WI38 (cell line): ENCODE measurements at regions not wholly inside any gene's neighbourhood (a gene's known extent, or its start where the extent isn't known, plus 50 kb on each side); places are given as distances from the start of the nearest gene placed in this dataset.

Experiments used
- H3K4me3 ChIP-seq: 2 replicates; pipeline ENCODE4 v1.5.1; 2011; ENCODE audit warnings: low read depth, mild to moderate bottlenecking, control low read depth, low read length
- TF ChIP-seq, protein P1 (sequence below): IDR thresholded peaks from 2 replicates; pipeline ENCODE4 v1.5.1; 2012; ENCODE audit warnings: low read depth, mild to moderate bottlenecking, control low read depth, low read length

- H3K4me3 ChIP-seq = no peak overlapping the region
- TF ChIP-seq, protein P1, sequence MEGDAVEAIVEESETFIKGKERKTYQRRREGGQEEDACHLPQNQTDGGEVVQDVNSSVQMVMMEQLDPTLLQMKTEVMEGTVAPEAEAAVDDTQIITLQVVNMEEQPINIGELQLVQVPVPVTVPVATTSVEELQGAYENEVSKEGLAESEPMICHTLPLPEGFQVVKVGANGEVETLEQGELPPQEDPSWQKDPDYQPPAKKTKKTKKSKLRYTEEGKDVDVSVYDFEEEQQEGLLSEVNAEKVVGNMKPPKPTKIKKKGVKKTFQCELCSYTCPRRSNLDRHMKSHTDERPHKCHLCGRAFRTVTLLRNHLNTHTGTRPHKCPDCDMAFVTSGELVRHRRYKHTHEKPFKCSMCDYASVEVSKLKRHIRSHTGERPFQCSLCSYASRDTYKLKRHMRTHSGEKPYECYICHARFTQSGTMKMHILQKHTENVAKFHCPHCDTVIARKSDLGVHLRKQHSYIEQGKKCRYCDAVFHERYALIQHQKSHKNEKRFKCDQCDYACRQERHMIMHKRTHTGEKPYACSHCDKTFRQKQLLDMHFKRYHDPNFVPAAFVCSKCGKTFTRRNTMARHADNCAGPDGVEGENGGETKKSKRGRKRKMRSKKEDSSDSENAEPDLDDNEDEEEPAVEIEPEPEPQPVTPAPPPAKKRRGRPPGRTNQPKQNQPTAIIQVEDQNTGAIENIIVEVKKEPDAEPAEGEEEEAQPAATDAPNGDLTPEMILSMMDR = no peak
These were observed 145.1 kb downstream of the GNAI1 start for GRCh38 chr7:80279760-80280159.

- H3K4me3 ChIP-seq = no peak overlapping the region
- TF ChIP-seq, protein P1 = no peak
These were observed 144.1 kb downstream of the GNAI1 start for GRCh38 chr7:80278737-80279136.

- no peak overlapping the region for H3K4me3 ChIP-seq
- TF ChIP-seq, protein P1 = no peak
These were observed 143.1 kb downstream of the GNAI1 start for GRCh38 chr7:80277434-80278427.
